Thyroid gland (tissue), 4 donors: ENCODE measurements at regions not wholly inside any gene's neighbourhood (a gene's known extent, or its start where the extent isn't known, plus 50 kb on each side); places are given as distances from the start of the nearest gene placed in this dataset.

Source experiments
- POLR2A ChIP-seq, 2 donors: fragments of 450-650 bp; IDR thresholded peaks; one replicate each; pipeline ENCODE4 v1.6.1; 2017; ENCODE audit warnings: antibody characterized with exemption in 2 of 2, mild to moderate bottlenecking in 2 of 2, moderate library complexity in 1 of 2
- TF ChIP-seq, protein P1 (sequence below), 6 experiments: fragments of 200-600 bp in 3 of 6; fragments of 450-650 bp in 3 of 6; sonication (generic) in 3 of 6; IDR thresholded peaks; one replicate each; pipeline ENCODE4 v1.5.1; 2016 to 2019; ENCODE audit warnings: antibody characterized with exemption in 6 of 6, mild to moderate bottlenecking in 2 of 6, inconsistent platforms in 1 of 6, moderate library complexity in 1 of 6

DNA sequence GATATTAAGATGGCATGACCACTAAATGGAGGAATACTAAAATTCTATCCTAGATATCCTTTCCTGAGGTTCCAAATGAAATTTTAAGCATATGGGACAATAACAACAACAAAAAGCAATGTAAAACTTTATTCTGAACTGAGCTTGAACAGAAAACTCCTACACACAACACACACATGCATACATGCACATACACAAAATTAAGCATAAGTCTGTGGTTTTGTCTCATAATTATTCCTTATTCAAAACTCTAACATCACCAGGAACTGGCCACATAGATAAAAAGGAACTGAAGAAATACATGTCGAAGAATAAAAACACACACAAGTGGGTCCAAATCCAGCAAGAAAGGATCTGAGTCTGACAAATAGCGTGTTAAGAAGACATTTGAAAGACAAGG lies 168.0 kb downstream of the COX18 start:
- TF ChIP-seq, protein P1, sequence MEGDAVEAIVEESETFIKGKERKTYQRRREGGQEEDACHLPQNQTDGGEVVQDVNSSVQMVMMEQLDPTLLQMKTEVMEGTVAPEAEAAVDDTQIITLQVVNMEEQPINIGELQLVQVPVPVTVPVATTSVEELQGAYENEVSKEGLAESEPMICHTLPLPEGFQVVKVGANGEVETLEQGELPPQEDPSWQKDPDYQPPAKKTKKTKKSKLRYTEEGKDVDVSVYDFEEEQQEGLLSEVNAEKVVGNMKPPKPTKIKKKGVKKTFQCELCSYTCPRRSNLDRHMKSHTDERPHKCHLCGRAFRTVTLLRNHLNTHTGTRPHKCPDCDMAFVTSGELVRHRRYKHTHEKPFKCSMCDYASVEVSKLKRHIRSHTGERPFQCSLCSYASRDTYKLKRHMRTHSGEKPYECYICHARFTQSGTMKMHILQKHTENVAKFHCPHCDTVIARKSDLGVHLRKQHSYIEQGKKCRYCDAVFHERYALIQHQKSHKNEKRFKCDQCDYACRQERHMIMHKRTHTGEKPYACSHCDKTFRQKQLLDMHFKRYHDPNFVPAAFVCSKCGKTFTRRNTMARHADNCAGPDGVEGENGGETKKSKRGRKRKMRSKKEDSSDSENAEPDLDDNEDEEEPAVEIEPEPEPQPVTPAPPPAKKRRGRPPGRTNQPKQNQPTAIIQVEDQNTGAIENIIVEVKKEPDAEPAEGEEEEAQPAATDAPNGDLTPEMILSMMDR (IDR thresholded peaks at IDR 0.05), result no peak
- no peak for TF ChIP-seq POLR2A (IDR thresholded peaks at IDR 0.05)
